Esophagus muscularis mucosa (tissue), 4 donors: ENCODE measurements at regions not wholly inside any gene's neighbourhood (a gene's known extent, or its start where the extent isn't known, plus 50 kb on each side); places are given as distances from the start of the nearest gene placed in this dataset.

Source experiments
- DNase-seq: peaks from one replicate; pipeline ENCODE4 v3.0.0-alpha.2; 2017; ENCODE audit errors: extremely low spot score
- H3K27ac ChIP-seq, 4 donors: fragments of 200-600 bp; sonication (generic); replicated peaks in 1 of 4; 1 replicate in 3 of 4; 2 replicates in 1 of 4; pipeline ENCODE4 v1.5.1; 2016 to 2019; ENCODE audit warnings: mild to moderate bottlenecking in 1 of 4
- H3K27me3 ChIP-seq, 4 donors: fragments of 200-600 bp; sonication (generic); one replicate each; pipeline versions ENCODE4 v1.5.1 to v1.6.0; 2016 to 2019
- H3K36me3 ChIP-seq, 4 donors: fragments of 200-600 bp; sonication (generic); one replicate each; pipeline ENCODE4 v1.5.1; 2016 to 2019
- H3K4me1 ChIP-seq, 4 donors: fragments of 200-600 bp; sonication (generic); one replicate each; pipeline ENCODE4 v1.5.1; 2016 to 2019
- H3K4me3 ChIP-seq, 4 donors: fragments of 200-600 bp; sonication (generic); 1 replicate in 2 of 4; 2 replicates in 2 of 4; pipeline ENCODE4 v1.5.1; 2016 to 2019; ENCODE audit warnings: mild to moderate bottlenecking in 4 of 4, moderate library complexity in 1 of 4
- H3K9me3 ChIP-seq, 4 donors: fragments of 200-600 bp; sonication (generic); 1 replicate in 3 of 4; 2 replicates in 1 of 4; pipeline ENCODE4 v1.5.1; 2016 to 2019
- CTCF ChIP-seq, 3 experiments: fragments of 200-600 bp in 2 of 3; fragments of 450-650 bp in 1 of 3; sonication (generic) in 2 of 3; IDR thresholded peaks; one replicate each; pipeline ENCODE4 v1.5.1; 2017 to 2019; ENCODE audit warnings: antibody characterized with exemption in 3 of 3, mild to moderate bottlenecking in 2 of 3, moderate library complexity in 1 of 3
- EP300 ChIP-seq: sonication (generic); formaldehyde crosslinking; IDR thresholded peaks from one replicate; pipeline ENCODE4 v1.6.1; 2017; ENCODE audit warnings: antibody characterized with exemption
- POLR2A ChIP-seq: fragments of 450-650 bp; IDR thresholded peaks from one replicate; pipeline ENCODE4 v1.6.1; 2017; ENCODE audit warnings: antibody characterized with exemption, moderate library complexity, mild to moderate bottlenecking, low read depth
- POLR2AphosphoS5 ChIP-seq, 2 donors: sonication (generic); formaldehyde crosslinking; IDR thresholded peaks; one replicate each; pipeline ENCODE4 v1.6.1; 2017; ENCODE audit warnings: antibody characterized with exemption in 2 of 2
- WGBS: methylation state at CpG from one replicate; pipeline ENCODE4 v1.1.5; 2018; 5-methylcytosine and 5-hydroxymethylcytosine counted together
- intact Hi-C: fragments of 100-400 bp; cut with DNase I; formaldehyde crosslinking; loops from one replicate; pipeline ENCODE4 v1.15.1; 2023

- DNase-seq, result no peak
- Histone ChIP-seq H3K4me1 (no peaks in the 10 kb centered on the region), H3K9me3 (peaks cover 0 to 7% (median under 1%) of the 10 kb centered on the region in 4 donors), H3K4me3 (no peak overlapping the region), H3K27me3 (peaks cover 0 to 40% (median 0%) of the 10 kb centered on the region in 4 donors), H3K36me3 (no peaks in the 10 kb centered on the region), H3K27ac (no peak overlapping the region)
- 65% methylated on average over 4 of the region's 4 CpGs for WGBS
- TF ChIP-seq POLR2A (no peak), CTCF (IDR thresholded peaks at IDR 0.05) (no peak), EP300 (no peak), POLR2AphosphoS5 (IDR thresholded peaks at IDR 0.05) (no peak)
- intact Hi-C loops, result no loop called here
Measured at GRCh38 chr21:43312011-43312410, 114.9 kb downstream of the SIK1 start.

GRCh38 chr21:43311301-43311817, 115.6 kb downstream of the SIK1 start:
- Histone ChIP-seq H3K36me3 (no peaks in the 10 kb centered on the region), H3K27ac (no peak overlapping the region), H3K9me3 (peaks cover 0 to 7% (median 0%) of the 10 kb centered on the region in 4 donors), H3K27me3 (peaks cover 0 to 40% (median 0%) of the 10 kb centered on the region in 4 donors), H3K4me1 (no peaks in the 10 kb centered on the region), H3K4me3 (no peak overlapping the region)
- no peak for DNase-seq
- TF ChIP-seq EP300, result no peak
- TF ChIP-seq POLR2A, result no peak
- TF ChIP-seq POLR2AphosphoS5 (IDR thresholded peaks at IDR 0.05), result no peak
- TF ChIP-seq CTCF (IDR thresholded peaks at IDR 0.05), result no peak
- intact Hi-C loops, result no loop called here
- 80% methylated on average over 8 of the region's 8 CpGs for WGBS

GRCh38 chr21:43308815-43309283, 118.1 kb downstream of the SIK1 start:
- intact Hi-C loops, result no loop called here

GRCh38 chr21:43308101-43308814, 118.7 kb downstream of the SIK1 start:
- peaks cover 0 to 13% (median 0%) of the 10 kb centered on the region in 4 donors for H3K27me3 ChIP-seq
- intact Hi-C loops, result no loop called here
- H3K27ac ChIP-seq, result no peak overlapping the region

More at GRCh38 chr21:43308815-43309283, 118.1 kb downstream of the SIK1 start:
- no peak for DNase-seq
- peaks cover 0 to 7% (median 0%) of the 10 kb centered on the region in 4 donors for H3K9me3 ChIP-seq
- H3K27me3 ChIP-seq, result peaks cover 0 to 19% (median 0%) of the 10 kb centered on the region in 4 donors
- WGBS, result 89% methylated on average over 10 of the region's 10 CpGs
- TF ChIP-seq EP300 (no peak), POLR2A (no peak), CTCF (IDR thresholded peaks at IDR 0.05) (no peak), POLR2AphosphoS5 (IDR thresholded peaks at IDR 0.05) (no peak)
- H3K27ac ChIP-seq, result no peak overlapping the region
- H3K4me3 ChIP-seq, result no peak overlapping the region
- H3K4me1 ChIP-seq, result no peaks in the 10 kb centered on the region
- H3K36me3 ChIP-seq, result no peaks in the 10 kb centered on the region

More at GRCh38 chr21:43308101-43308814, 118.7 kb downstream of the SIK1 start:
- Histone ChIP-seq H3K36me3 (no peaks in the 10 kb centered on the region), H3K4me1 (no peaks in the 10 kb centered on the region), H3K9me3 (peaks cover 0 to 7% (median 0%) of the 10 kb centered on the region in 4 donors), H3K4me3 (no peak overlapping the region)
- TF ChIP-seq POLR2A (no peak), CTCF (IDR thresholded peaks at IDR 0.05) (no peak), POLR2AphosphoS5 (IDR thresholded peaks at IDR 0.05) (no peak), EP300 (no peak)
- no peak for DNase-seq
- 86% methylated on average over 13 of the region's 13 CpGs for WGBS
